Fibroblast of lung (primary cell): ENCODE measurements at regions not wholly inside any gene's neighbourhood (a gene's known extent, or its start where the extent isn't known, plus 50 kb on each side); places are given as distances from the start of the nearest gene placed in this dataset.

ENCODE experiments used
- CTCF ChIP-seq, 2 donors: IDR thresholded peaks in 1 of 2; conservative IDR thresholded peaks in 1 of 2; 1 replicate in 1 of 2; 2 replicates in 1 of 2; pipeline ENCODE4 v1.5.1; 2011 to 2012; ENCODE audit warnings: low read length in 2 of 2, control low read depth in 1 of 2, inconsistent platforms in 1 of 2, low read depth in 1 of 2, mild to moderate bottlenecking in 1 of 2
- EZH2 ChIP-seq: IDR thresholded peaks from 2 replicates; pipeline ENCODE4 v1.5.1; 2012; ENCODE audit warnings: low read length, control low read depth, mild to moderate bottlenecking; ENCODE audit errors: missing control alignments

GRCh38 chr4:180675359-180675650 lies 1567.9 kb upstream of the TENM3 start:
- no peak for TF ChIP-seq CTCF (conservative IDR thresholded peaks at IDR 0.05 in 1 of 2, IDR thresholded peaks at IDR 0.05 in 1 of 2; ENCODE audit: low read depth in 1 of 2, low read length in 2 of 2)
- no peak for TF ChIP-seq EZH2
